Activated naive CD8-positive, alpha-beta T cell treated with anti-CD3 and anti-CD28 coated beads, Interleukin-2, amount 50 U/mL, for 24 hours (primary cell): ENCODE measurements at regions not wholly inside any gene's neighbourhood (a gene's known extent, or its start where the extent isn't known, plus 50 kb on each side); places are given as distances from the start of the nearest gene placed in this dataset.

Source experiments
- ATAC-seq: fragments of 150-1000 bp; cut with Tn5 transposase; one replicate; pipeline ENCODE4 v1.10.0; 2021
- DNase-seq: peaks from one replicate; pipeline ENCODE4 v3.0.0; 2021
- H3K27ac Mint-ChIP-seq: one replicate; pipeline ENCODE4 v1.8.0; 2021; ENCODE audit warnings: mild to moderate bottlenecking, mixed read lengths
- H3K27me3 Mint-ChIP-seq: one replicate; pipeline ENCODE4 v1.8.0; 2021; ENCODE audit warnings: mixed read lengths
- H3K36me3 Mint-ChIP-seq: one replicate; pipeline ENCODE4 v1.8.0; 2021; ENCODE audit warnings: low read depth, mixed read lengths
- H3K4me1 Mint-ChIP-seq: one replicate; pipeline ENCODE4 v1.8.0; 2021; ENCODE audit warnings: mixed read lengths
- H3K4me3 Mint-ChIP-seq: one replicate; pipeline ENCODE4 v1.8.0; 2021; ENCODE audit warnings: mild to moderate bottlenecking, moderate library complexity, mixed read lengths
- H3K9me3 Mint-ChIP-seq: one replicate; pipeline ENCODE4 v1.8.0; 2021; ENCODE audit warnings: mixed read lengths

DNA sequence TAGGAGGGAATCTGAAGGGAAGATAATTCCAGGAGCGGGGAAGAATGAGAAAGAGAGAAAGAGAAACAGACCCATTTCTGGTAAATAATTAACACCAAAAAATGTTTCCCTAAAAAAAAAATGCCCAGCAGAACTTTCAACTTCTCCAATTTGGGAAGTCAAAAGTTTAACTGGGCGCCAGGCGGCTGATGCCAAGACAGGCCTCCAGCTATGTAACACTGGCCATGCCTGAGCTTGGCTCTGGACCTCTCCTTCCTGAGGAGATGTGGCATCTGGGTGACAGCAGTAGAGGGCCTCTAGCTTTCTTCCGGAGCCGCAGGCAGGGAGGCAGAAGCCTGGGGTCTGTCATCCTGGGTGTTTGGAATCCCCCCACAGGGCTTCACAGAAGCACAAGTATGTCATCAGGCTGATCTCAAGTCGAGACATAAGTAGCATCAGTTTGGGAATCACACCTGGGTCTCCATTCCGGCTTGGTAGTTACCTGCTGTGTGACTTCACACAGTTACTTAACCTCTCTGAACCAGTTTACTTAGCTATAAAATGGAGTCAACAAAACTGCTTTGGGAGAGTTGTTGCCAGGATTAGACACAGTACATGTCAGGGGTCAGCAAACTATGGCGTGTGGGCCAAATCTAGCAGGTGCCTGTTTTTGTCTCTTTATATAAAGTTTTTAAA, 50.5 kb upstream of the TCF7L2 start:
- H3K27me3 Mint-ChIP-seq = peaks cover 4% of the 10 kb centered on the region
- no peak overlapping the region for H3K4me3 Mint-ChIP-seq
- H3K27ac Mint-ChIP-seq = no peak overlapping the region
- no peak for ATAC-seq
- H3K9me3 Mint-ChIP-seq = no peaks in the 10 kb centered on the region
- H3K36me3 Mint-ChIP-seq = no peaks in the 10 kb centered on the region
- DNase-seq = no peak
- peaks cover 2% of the 10 kb centered on the region for H3K4me1 Mint-ChIP-seq
